ENCODE measurements at regions not wholly inside any gene's neighbourhood (a gene's known extent, or its start where the extent isn't known, plus 50 kb on each side); places are given as distances from the start of the nearest gene placed in this dataset.

GRCh38 chr2:19216676-19217602 lies 141.5 kb downstream of the OSR1 start (continued):
- TF ChIP-seq ZSCAN20 (CRISPR knock-in tag; IDR thresholded peaks at IDR 0.05; ENCODE audit: borderline replicate concordance) (no peak), MEIS1 (CRISPR knock-in tag; IDR thresholded peaks at IDR 0.05; ENCODE audit: borderline replicate concordance) (no peak), MAFK (conservative IDR thresholded peaks at IDR 0.05 in 1 of 2, IDR thresholded peaks at IDR 0.05 in 1 of 2; ENCODE audit: low read length in 2 of 2) (no peak), HOXD1 (CRISPR knock-in tag; IDR thresholded peaks at IDR 0.05) (no peak), MXD1 (CRISPR knock-in tag; IDR thresholded peaks at IDR 0.05) (no peak), ATAD3A (CRISPR knock-in tag; IDR thresholded peaks at IDR 0.05) (no peak)

- in situ Hi-C loops (cut with HindIII; ENCODE audit: extremely low pct_ligation_motif_present, low pct_unique_long_range_greater_than_20kb): no loop called here
- 55% methylated on average over 2 of the region's 2 CpGs for WGBS (ENCODE audit: low lambda C conversion rate)
- TF ChIP-seq ZNF646 (CRISPR knock-in tag; IDR thresholded peaks at IDR 0.05) (no peak), SNAPC5 (CRISPR knock-in tag; IDR thresholded peaks at IDR 0.05; ENCODE audit: borderline replicate concordance) (no peak), ZNF850 (CRISPR knock-in tag; conservative IDR thresholded peaks at IDR 0.05) (no peak), NFATC3 (CRISPR knock-in tag; IDR thresholded peaks at IDR 0.05) (no peak), PCBP1 (IDR thresholded peaks at IDR 0.05; ENCODE audit: borderline replicate concordance, low read depth, low read length) (no peak), TFDP1 (CRISPR knock-in tag; IDR thresholded peaks at IDR 0.05; ENCODE audit: borderline replicate concordance) (no peak), CHCHD3 (CRISPR knock-in tag; IDR thresholded peaks at IDR 0.05) (no peak), GATAD1 (CRISPR knock-in tag; IDR thresholded peaks at IDR 0.05) (no peak), PAX8 (CRISPR knock-in tag; IDR thresholded peaks at IDR 0.05; ENCODE audit: borderline replicate concordance) (no peak)
Observed at GRCh38 chr2:19216238-19216637, 142.2 kb downstream of the OSR1 start.

More at GRCh38 chr2:19216238-19216637, 142.2 kb downstream of the OSR1 start:
- H4K20me1 ChIP-seq (ENCODE audit: insufficient read depth, low read length): no peaks in the 10 kb centered on the region
- no peak overlapping the region for H3K4me2 ChIP-seq (ENCODE audit: low read depth, low read length)
- H2AFZ ChIP-seq (ENCODE audit: low read length): no peak overlapping the region
- H3K9me3 ChIP-seq (ENCODE audit: low read length): no peaks in the 10 kb centered on the region
- no peaks in the 10 kb centered on the region for H3K79me2 ChIP-seq (ENCODE audit: insufficient read depth, low read length)
- no peak overlapping the region for H3K9ac ChIP-seq (ENCODE audit: insufficient read depth, low read depth, low read length)
- no peak overlapping the region for H3K27ac ChIP-seq (ENCODE audit: extremely low read length, insufficient read depth, low read length)
- no peak overlapping the region for H3K4me3 ChIP-seq (replicated peaks in 1 of 3; ENCODE audit: insufficient read depth in 1 of 3, low read depth in 2 of 3, low read length in 3 of 3)
- H3K27me3 ChIP-seq (ENCODE audit: control insufficient read depth in 1 of 2, insufficient read depth in 2 of 2, low read length in 2 of 2): no peaks in the 10 kb centered on the region
- ChIA-PET CTCF (ENCODE audit: low intra/inter-chr PET ratio, low total read pairs) (no interaction called here), POLR2A (no interaction called here)
- DNase-seq (ENCODE audit: low spot score) (no peak), ATAC-seq (no peak), FAIRE-seq (no peak)
- intact Hi-C loops (cut with micrococcal nuclease; ENCODE audit: unreplicated experiment): loop anchor here (5.0 kb wide), 1 partner anchor 334 kb away; no protein-coding TSS in a partner anchor
- BruUV-seq (replicated peaks): no TSS peak
- H3K36me3 ChIP-seq (replicated peaks in 1 of 2; ENCODE audit: control insufficient read depth in 1 of 2, insufficient read depth in 2 of 2, low read length in 2 of 2): no peaks in the 10 kb centered on the region
- no peaks in the 10 kb centered on the region for H3K4me1 ChIP-seq (ENCODE audit: insufficient read depth, low read length)
